SK-N-SH treated with all-trans-retinoic acid at 6 μM for 48 hours (cell line): ENCODE measurements at regions not wholly inside any gene's neighbourhood (a gene's known extent, or its start where the extent isn't known, plus 50 kb on each side); places are given as distances from the start of the nearest gene placed in this dataset.

Experiments used
- ATAC-seq: fragments of 200-7000 bp; cut with Tn5 transposase; 3 replicates; pipeline ENCODE4 v1.9.1; 2020; ENCODE audit warnings: mild to moderate bottlenecking, moderate library complexity
- ARNTL ChIP-seq: fragments of 450-650 bp; formaldehyde crosslinking; IDR thresholded peaks from 2 replicates; pipeline ENCODE4 v1.5.0; 2020; ENCODE audit warnings: low read depth, mild to moderate bottlenecking, moderate library complexity, borderline replicate concordance
- BACH2 ChIP-seq: fragments of 250-450 bp; sonication (Bioruptor Pico); IDR thresholded peaks from 2 replicates; pipeline ENCODE4 v1.9.0; 2021; ENCODE audit warnings: mild to moderate bottlenecking, borderline replicate concordance
- CREB5 ChIP-seq: fragments of 250-450 bp; sonication (Bioruptor Pico); IDR thresholded peaks from 2 replicates; pipeline ENCODE4 v1.5.1; 2020; ENCODE audit warnings: low read depth, mild to moderate bottlenecking, moderate library complexity
- CSDC2 ChIP-seq: fragments of 250-450 bp; sonication (Bioruptor Pico); IDR thresholded peaks from 2 replicates; pipeline ENCODE4 v1.5.0; 2020; ENCODE audit warnings: mild to moderate bottlenecking, moderate library complexity
- CSRNP3 ChIP-seq: fragments of 250-450 bp; sonication (Bioruptor Pico); IDR thresholded peaks from 2 replicates; pipeline ENCODE4 v1.5.1; 2021; ENCODE audit warnings: mild to moderate bottlenecking, moderate library complexity
- ESRRG ChIP-seq: fragments of 250-450 bp; sonication (Bioruptor Pico); IDR thresholded peaks from 2 replicates; pipeline ENCODE4 v1.6.1; 2021; ENCODE audit warnings: mild to moderate bottlenecking
- GLIS3 ChIP-seq: fragments of 250-450 bp; sonication (Bioruptor Pico); IDR thresholded peaks from 2 replicates; pipeline ENCODE4 v1.5.0; 2020; ENCODE audit warnings: mild to moderate bottlenecking, moderate library complexity
- ISL1 ChIP-seq: fragments of 250-450 bp; sonication (Bioruptor Pico); IDR thresholded peaks from 2 replicates; pipeline ENCODE4 v2.1.2; 2022; ENCODE audit warnings: mild to moderate bottlenecking, moderate library complexity
- OSR1 ChIP-seq: fragments of 250-450 bp; sonication (Bioruptor Pico); IDR thresholded peaks from 2 replicates; pipeline ENCODE4 v1.8.0; 2022; ENCODE audit warnings: moderate library complexity, mild to moderate bottlenecking, inconsistent platforms
- PATZ1 ChIP-seq: fragments of 250-450 bp; sonication (Bioruptor Pico); IDR thresholded peaks from 2 replicates; pipeline ENCODE4 v1.8.0; 2020; ENCODE audit warnings: mild to moderate bottlenecking, moderate library complexity, borderline replicate concordance
- POU6F1 ChIP-seq: fragments of 250-450 bp; sonication (Bioruptor Pico); IDR thresholded peaks from 2 replicates; pipeline ENCODE4 v1.8.0; 2021; ENCODE audit warnings: low read depth, mild to moderate bottlenecking, moderate library complexity, borderline replicate concordance
- PPARA ChIP-seq: fragments of 250-450 bp; sonication (Bioruptor Pico); IDR thresholded peaks from 2 replicates; pipeline ENCODE4 v1.5.0; 2020; ENCODE audit warnings: mild to moderate bottlenecking, borderline replicate concordance
- RARB ChIP-seq: fragments of 250-450 bp; sonication (Bioruptor Pico); IDR thresholded peaks from 2 replicates; pipeline ENCODE4 v1.8.0; 2021; ENCODE audit warnings: mild to moderate bottlenecking, moderate library complexity
- SNAI2 ChIP-seq: fragments of 250-450 bp; sonication (Bioruptor Pico); IDR thresholded peaks from 2 replicates; pipeline ENCODE4 v1.5.0; 2020; ENCODE audit warnings: mild to moderate bottlenecking, moderate library complexity
- TCF4 ChIP-seq: fragments of 250-450 bp; sonication (Bioruptor Pico); IDR thresholded peaks from 2 replicates; pipeline ENCODE4 v1.8.0; 2021; ENCODE audit warnings: mild to moderate bottlenecking, moderate library complexity, borderline replicate concordance
- TOX ChIP-seq: fragments of 250-450 bp; sonication (Bioruptor Pico); IDR thresholded peaks from 2 replicates; pipeline ENCODE4 v1.8.0; 2021; ENCODE audit warnings: mild to moderate bottlenecking, moderate library complexity, borderline replicate concordance
- TSHZ2 ChIP-seq: fragments of 250-450 bp; sonication (Bioruptor Pico); IDR thresholded peaks from 2 replicates; pipeline ENCODE4 v1.5.0; 2020; ENCODE audit warnings: mild to moderate bottlenecking, moderate library complexity
- ZC3H10 ChIP-seq: fragments of 250-450 bp; sonication (Bioruptor Pico); IDR thresholded peaks from 2 replicates; pipeline ENCODE4 v1.5.1; 2021; ENCODE audit warnings: mild to moderate bottlenecking, moderate library complexity
- ZFP3 ChIP-seq: fragments of 250-450 bp; sonication (Bioruptor Pico); IDR thresholded peaks from 2 replicates; pipeline ENCODE4 v1.5.0; 2020; ENCODE audit warnings: mild to moderate bottlenecking, moderate library complexity
- ZFP30 ChIP-seq: fragments of 450-650 bp; formaldehyde crosslinking; IDR thresholded peaks from 2 replicates; pipeline ENCODE4 v1.5.0; 2022; ENCODE audit warnings: mild to moderate bottlenecking, moderate library complexity
- ZNF565 ChIP-seq: fragments of 450-650 bp; formaldehyde crosslinking; conservative IDR thresholded peaks from 2 replicates; pipeline ENCODE4 v1.5.0; 2020; ENCODE audit warnings: low read depth, mild to moderate bottlenecking, moderate library complexity
- ZNF70 ChIP-seq: fragments of 450-650 bp; formaldehyde crosslinking; IDR thresholded peaks from 2 replicates; pipeline ENCODE4 v1.5.0; 2020; ENCODE audit warnings: mild to moderate bottlenecking, moderate library complexity

- no peak for ATAC-seq
- TF ChIP-seq ISL1 (CRISPR knock-in tag): no peak
- TF ChIP-seq TOX (CRISPR knock-in tag): no peak
- no peak for TF ChIP-seq CSRNP3 (CRISPR knock-in tag)
- TF ChIP-seq ESRRG (CRISPR knock-in tag): no peak
- TF ChIP-seq GLIS3 (CRISPR knock-in tag): no peak
- TF ChIP-seq TSHZ2: no peak
- no peak for TF ChIP-seq PPARA (CRISPR knock-in tag)
- no peak for TF ChIP-seq ARNTL
- TF ChIP-seq CREB5 (CRISPR knock-in tag): no peak
- TF ChIP-seq ZC3H10 (CRISPR knock-in tag): no peak
Observed at GRCh38 chr20:53810661-53811355, 217.2 kb upstream of the ZNF217 start.

- ATAC-seq: no peak
- TF ChIP-seq GLIS3 (CRISPR knock-in tag): no peak
- no peak for TF ChIP-seq ZNF565 (CRISPR knock-in tag)
- no peak for TF ChIP-seq ZNF70 (CRISPR knock-in tag)
- no peak for TF ChIP-seq BACH2 (CRISPR knock-in tag)
- TF ChIP-seq SNAI2 (CRISPR knock-in tag): no peak
- TF ChIP-seq PATZ1 (CRISPR knock-in tag): no peak
- no peak for TF ChIP-seq ESRRG (CRISPR knock-in tag)
- no peak for TF ChIP-seq CREB5 (CRISPR knock-in tag)
- no peak for TF ChIP-seq CSDC2 (CRISPR knock-in tag)
- TF ChIP-seq TOX (CRISPR knock-in tag): no peak
- no peak for TF ChIP-seq ZFP3 (CRISPR knock-in tag)
- no peak for TF ChIP-seq TSHZ2
- no peak for TF ChIP-seq OSR1 (CRISPR knock-in tag)
- no peak for TF ChIP-seq ZC3H10 (CRISPR knock-in tag)
- TF ChIP-seq TCF4: no peak
- TF ChIP-seq ZFP30 (CRISPR knock-in tag): no peak
- no peak for TF ChIP-seq ISL1 (CRISPR knock-in tag)
- no peak for TF ChIP-seq POU6F1 (CRISPR knock-in tag)
- TF ChIP-seq RARB (CRISPR knock-in tag): no peak
- TF ChIP-seq ARNTL: no peak
Observed at GRCh38 chr20:53809728-53810365, 216.2 kb upstream of the ZNF217 start.
